SK-N-SH (cell line): ENCODE measurements at regions not wholly inside any gene's neighbourhood (a gene's known extent, or its start where the extent isn't known, plus 50 kb on each side); places are given as distances from the start of the nearest gene placed in this dataset.

Source experiments
- CTCF ChIA-PET: fragments of 300-600, 350-600 bp; formaldehyde crosslinking; extraction: SDS; loops from one replicate; lab custom pipeline; 2021; lab: Yijun Ruan, JAX
- POLR2A ChIA-PET: fragments of 350-600 bp; sonication (Branson Sonifier 250); formaldehyde crosslinking; extraction: SDS; loops from one replicate; lab custom pipeline; 2020; ENCODE audit warnings: antibody characterized with exemption, inconsistent platforms; lab: Yijun Ruan, JAX
- DNase-seq: peaks from one replicate; pipeline ENCODE4 v3.0.0; 2012
- H2AFZ ChIP-seq: fragments of 200-600 bp; sonication (generic); 2 replicates; pipeline ENCODE4 v1.8.1; 2016; ENCODE audit warnings: antibody characterized with exemption, mild to moderate bottlenecking, low read depth
- H3F3A ChIP-seq: fragments of 200-600 bp; sonication (generic); replicated peaks from 2 replicates; pipeline ENCODE3; 2016; ENCODE audit warnings: antibody characterized with exemption, mild to moderate bottlenecking; ENCODE audit not compliant: insufficient read depth
- H3K27ac ChIP-seq, 2 experiments: fragments of 200-500 bp in 1 of 2; fragments of 200-600 bp in 1 of 2; sonication (Bioruptor generic) in 1 of 2; sonication (generic), shearing (Covaris generic) in 1 of 2; 2 replicates each; pipeline versions ENCODE4 v1.5.1 to v1.6.1; 2014 to 2016; ENCODE audit warnings: low read depth in 2 of 2, inconsistent platforms in 1 of 2, low read length in 1 of 2, mild to moderate bottlenecking in 1 of 2, mixed read lengths in 1 of 2
- H3K27me3 ChIP-seq: fragments of 200-600 bp; sonication (generic), shearing (Covaris generic); 2 replicates; pipeline ENCODE4 v1.6.1; 2016; ENCODE audit warnings: mixed run types; ENCODE audit not compliant: insufficient read depth
- H3K36me3 ChIP-seq, 2 experiments: fragments of 200-500 bp in 1 of 2; fragments of 200-600 bp in 1 of 2; sonication (Bioruptor generic) in 1 of 2; sonication (generic) in 1 of 2; replicated peaks in 1 of 2; 2 replicates each; pipeline versions ENCODE3 to v1.5.1; 2014 to 2016; ENCODE audit warnings: low read length in 1 of 2, mild to moderate bottlenecking in 1 of 2; ENCODE audit not compliant: insufficient read depth in 2 of 2, control insufficient read depth in 1 of 2
- H3K4me1 ChIP-seq, 2 experiments: fragments of 200-500 bp in 1 of 2; fragments of 200-600 bp in 1 of 2; sonication (Bioruptor generic) in 1 of 2; sonication (generic), shearing (Covaris generic) in 1 of 2; 2 replicates each; pipeline versions ENCODE4 v1.5.1 to v1.6.1; 2014 to 2016; ENCODE audit warnings: low read depth in 1 of 2, low read length in 1 of 2, mixed run types in 1 of 2; ENCODE audit not compliant: insufficient read depth in 2 of 2, control insufficient read depth in 1 of 2
- H3K4me2 ChIP-seq: fragments of 200-600 bp; sonication (generic), shearing (Covaris generic); 2 replicates; pipeline ENCODE4 v1.6.1; 2017; ENCODE audit warnings: mixed run types
- H3K4me3 ChIP-seq, 2 experiments: fragments of 200-500 bp in 1 of 2; fragments of 200-600 bp in 1 of 2; sonication (Bioruptor generic) in 1 of 2; sonication (generic), shearing (Covaris generic) in 1 of 2; 2 replicates each; pipeline versions ENCODE4 v1.5.1 to v1.8.1; 2014 to 2016; ENCODE audit warnings: low read depth in 2 of 2, inconsistent platforms in 1 of 2, low read length in 1 of 2, mild to moderate bottlenecking in 1 of 2, mixed read lengths in 1 of 2, moderate library complexity in 1 of 2
- H3K79me2 ChIP-seq: fragments of 200-600 bp; sonication (generic); 2 replicates; pipeline ENCODE4 v1.8.1; 2017; ENCODE audit warnings: mild to moderate bottlenecking; ENCODE audit not compliant: insufficient read depth
- H3K9ac ChIP-seq: fragments of 200-600 bp; sonication (generic); 2 replicates; pipeline ENCODE4 v1.6.1; 2017; ENCODE audit warnings: mixed run types
- H3K9me2 ChIP-seq: fragments of 200-600 bp; sonication (generic); 2 replicates; pipeline ENCODE4 v1.6.1; 2017; ENCODE audit warnings: mixed run types
- H3K9me3 ChIP-seq: fragments of 200-600 bp; sonication (generic); 2 replicates; pipeline ENCODE4 v1.6.1; 2017; ENCODE audit warnings: mixed run types, mild to moderate bottlenecking, moderate library complexity
- H4K20me1 ChIP-seq: fragments of 200-600 bp; sonication (generic); 2 replicates; pipeline ENCODE4 v1.6.1; 2017; ENCODE audit warnings: mild to moderate bottlenecking, mixed run types; ENCODE audit not compliant: insufficient read depth
- EP300 ChIP-seq, 2 experiments: IDR thresholded peaks; 2 replicates each; pipeline versions ENCODE4 v1.4.0 to v1.6.1; 2012; ENCODE audit warnings: borderline replicate concordance in 1 of 2, low read depth in 1 of 2, low read length in 1 of 2
- EZH2phosphoT487 ChIP-seq: fragments of 200-600 bp; sonication (generic); IDR thresholded peaks from 2 replicates; pipeline ENCODE4 v1.6.1; 2017; ENCODE audit warnings: low read depth, mixed run types, mild to moderate bottlenecking, antibody characterized with exemption, moderate library complexity, borderline replicate concordance
- GABPA ChIP-seq: IDR thresholded peaks from 2 replicates; pipeline ENCODE4 v1.4.0; 2012; ENCODE audit warnings: low read depth, mild to moderate bottlenecking
- GATA2 ChIP-seq: sonication (generic); formaldehyde crosslinking; IDR thresholded peaks from 2 replicates; pipeline ENCODE4 v1.5.0; 2020; ENCODE audit warnings: mild to moderate bottlenecking, missing genetic modification reagents
- JUND ChIP-seq: IDR thresholded peaks from 2 replicates; pipeline ENCODE4 v1.4.0; 2012
- MEF2A ChIP-seq: IDR thresholded peaks from 2 replicates; pipeline ENCODE4 v1.4.0; 2012; ENCODE audit warnings: low read depth, borderline replicate concordance
- MXI1 ChIP-seq: IDR thresholded peaks from 2 replicates; pipeline ENCODE4 v1.6.1; 2012; ENCODE audit warnings: mild to moderate bottlenecking, low read depth, low read length, improper control_type of control experiment
- RAD21 ChIP-seq: IDR thresholded peaks from 2 replicates; pipeline ENCODE4 v1.6.1; 2012; ENCODE audit warnings: mild to moderate bottlenecking, low read length
- RCOR1 ChIP-seq: fragments of 150-350 bp; IDR thresholded peaks from 2 replicates; pipeline ENCODE4 v1.6.1; 2017; ENCODE audit warnings: antibody characterized with exemption, low read length
- RFX5 ChIP-seq: IDR thresholded peaks from 2 replicates; pipeline ENCODE4 v1.6.1; 2012; ENCODE audit warnings: mild to moderate bottlenecking, improper control_type of control experiment, low read length
- SIN3A ChIP-seq: IDR thresholded peaks from 2 replicates; pipeline ENCODE4 v1.6.1; 2012; ENCODE audit warnings: low read depth, mild to moderate bottlenecking, low read length, moderate library complexity, borderline replicate concordance
- SMC3 ChIP-seq: IDR thresholded peaks from 2 replicates; pipeline ENCODE4 v1.6.1; 2012; ENCODE audit warnings: low read depth, low read length, improper control_type of control experiment
- TEAD4 ChIP-seq: IDR thresholded peaks from 2 replicates; pipeline ENCODE4 v1.4.0; 2012; ENCODE audit warnings: mild to moderate bottlenecking, borderline replicate concordance; ENCODE audit not compliant: insufficient read depth
- YY1 ChIP-seq: IDR thresholded peaks from 2 replicates; pipeline ENCODE4 v1.4.0; 2012; ENCODE audit warnings: low read depth, mild to moderate bottlenecking
- WGBS: methylation state at CpG from one replicate; pipeline ENCODE4 v1.1.6; 2017; ENCODE audit warnings: low lambda C conversion rate; 5-methylcytosine and 5-hydroxymethylcytosine counted together
- TF ChIP-seq, protein P1 (sequence below): IDR thresholded peaks from 2 replicates; pipeline ENCODE4 v1.4.0; 2012; ENCODE audit warnings: low read depth
- TF ChIP-seq, protein P2 (sequence below): IDR thresholded peaks from 2 replicates; pipeline ENCODE4; 2012
- TF ChIP-seq, protein P3 (sequence below): fragments of 150-350 bp; IDR thresholded peaks from 2 replicates; pipeline ENCODE4 v1.6.1; 2017; ENCODE audit warnings: antibody characterized with exemption, low read length, low read depth, borderline replicate concordance
- TF ChIP-seq, protein P4 (sequence below): fragments of 200-600 bp; sonication (generic); IDR thresholded peaks from 2 replicates; pipeline ENCODE4 v1.6.1; 2017; ENCODE audit warnings: antibody characterized with exemption, mild to moderate bottlenecking, moderate library complexity
- TF ChIP-seq, protein P5 (sequence below): fragments of 150-350 bp; IDR thresholded peaks from 2 replicates; pipeline ENCODE4 v1.6.1; 2016; ENCODE audit warnings: mild to moderate bottlenecking, low read depth, low read length
- TF ChIP-seq, protein P6 (sequence below): IDR thresholded peaks from 2 replicates; pipeline ENCODE4 v1.4.0; 2012; ENCODE audit warnings: low read depth, borderline replicate concordance

DNA sequence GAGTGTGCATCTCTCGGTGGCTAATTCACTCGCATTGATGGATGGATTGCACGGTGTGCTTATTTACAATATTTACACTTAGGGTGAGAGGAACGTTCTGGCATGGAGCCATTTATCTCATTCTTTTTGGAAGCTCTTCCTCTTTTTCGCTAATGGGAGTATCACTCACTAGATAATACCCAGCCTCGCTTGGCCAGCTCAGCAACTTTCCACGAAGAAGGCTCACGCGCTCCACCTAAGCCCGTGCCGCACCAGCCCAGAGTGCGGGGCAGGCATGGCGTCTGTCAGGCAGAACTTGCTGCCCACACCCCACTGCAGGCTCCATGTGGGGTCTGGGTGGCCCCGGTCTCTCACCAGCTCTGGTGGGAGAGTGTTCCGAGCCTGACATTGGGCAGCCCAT, 484.9 kb downstream of the NPHP4 start:
- Histone ChIP-seq H2AFZ (no peak overlapping the region), H3K27ac (no peak overlapping the region), H3K9ac (no peak overlapping the region), H3K4me1 (peaks cover 0 to 49% of the 10 kb centered on the region in 2 experiments; a peak in 1 of 4 replicates), H4K20me1 (no peaks in the 10 kb centered on the region), H3F3A (no peaks in the 10 kb centered on the region), H3K4me2 (no peak overlapping the region), H3K4me3 (no peak overlapping the region), H3K9me2 (no peaks in the 10 kb centered on the region), H3K9me3 (no peaks in the 10 kb centered on the region), H3K36me3 (no peaks in the 10 kb centered on the region), H3K27me3 (no peaks in the 10 kb centered on the region), H3K79me2 (no peaks in the 10 kb centered on the region)
- DNase-seq, result no peak
- POLR2A ChIA-PET, result no interaction called here
- CTCF ChIA-PET, result interaction anchor here (0.9 to 1.2 kb wide), 5 partner anchors 42 to 852 kb away, joined by 3 read pairs; no protein-coding TSS in a partner anchor
- 72% methylated on average over 12 of the region's 15 CpGs for WGBS
- TF ChIP-seq RAD21, result no peak
- TF ChIP-seq YY1, result no peak
- TF ChIP-seq GABPA, result no peak
- TF ChIP-seq SIN3A, result no peak
- no peak for TF ChIP-seq TEAD4
- TF ChIP-seq EP300 (IDR thresholded peaks at IDR 0.05; ENCODE audit: borderline replicate concordance in 1 of 2, low read depth in 1 of 2, low read length in 1 of 2), result no peak

DNA sequence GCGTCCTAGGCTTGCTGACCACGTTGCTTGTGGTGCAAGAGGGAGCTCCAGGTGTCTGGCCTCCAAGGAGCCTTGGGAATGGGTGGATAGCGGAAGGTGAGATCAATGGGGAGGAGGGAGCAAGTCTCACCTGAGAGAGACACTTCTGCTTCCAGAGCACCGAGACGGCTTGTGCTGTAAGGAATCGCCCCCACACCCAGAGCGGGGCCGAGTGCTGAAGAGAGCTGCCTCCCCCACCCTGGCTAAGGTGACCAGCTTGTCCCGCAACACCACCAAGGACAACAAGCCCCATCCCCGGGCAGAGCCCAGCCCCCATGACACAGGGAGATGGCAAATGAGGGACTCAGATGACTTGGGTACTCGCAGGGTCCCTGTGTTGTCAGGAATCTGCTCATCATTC, 485.6 kb downstream of the NPHP4 start:
- ChIA-PET POLR2A (no interaction called here), CTCF (interaction anchor here (0.9 to 4.9 kb wide), 9 partner anchors 8 to 852 kb away, joined by 3 to 38 read pairs (median 3); no protein-coding TSS in a partner anchor)
- 37% methylated on average over 3 of the region's 11 CpGs for WGBS
- no peak overlapping the region for H3K9ac ChIP-seq
- no peaks in the 10 kb centered on the region for H3K27me3 ChIP-seq
- H2AFZ ChIP-seq, result no peak overlapping the region
- no peaks in the 10 kb centered on the region for H3K79me2 ChIP-seq
- no peak overlapping the region for H3K4me3 ChIP-seq
- H3K4me1 ChIP-seq, result peaks cover 0 to 49% of the 10 kb centered on the region in 2 experiments; a peak in 1 of 4 replicates
- H3K4me2 ChIP-seq, result no peak overlapping the region
- H3F3A ChIP-seq, result no peaks in the 10 kb centered on the region
- H3K9me3 ChIP-seq, result no peaks in the 10 kb centered on the region
- TF ChIP-seq SIN3A (no peak), SMC3 (no peak), GATA2 (CRISPR knock-in tag) (no peak), MXI1 (no peak), YY1 (no peak), MEF2A (no peak), EZH2phosphoT487 (no peak), RCOR1 (no peak), RFX5 (no peak), JUND (no peak), RAD21 (no peak)
- TF ChIP-seq, protein P1, sequence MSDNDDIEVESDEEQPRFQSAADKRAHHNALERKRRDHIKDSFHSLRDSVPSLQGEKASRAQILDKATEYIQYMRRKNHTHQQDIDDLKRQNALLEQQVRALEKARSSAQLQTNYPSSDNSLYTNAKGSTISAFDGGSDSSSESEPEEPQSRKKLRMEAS, result no peak
- TF ChIP-seq, protein P2, sequence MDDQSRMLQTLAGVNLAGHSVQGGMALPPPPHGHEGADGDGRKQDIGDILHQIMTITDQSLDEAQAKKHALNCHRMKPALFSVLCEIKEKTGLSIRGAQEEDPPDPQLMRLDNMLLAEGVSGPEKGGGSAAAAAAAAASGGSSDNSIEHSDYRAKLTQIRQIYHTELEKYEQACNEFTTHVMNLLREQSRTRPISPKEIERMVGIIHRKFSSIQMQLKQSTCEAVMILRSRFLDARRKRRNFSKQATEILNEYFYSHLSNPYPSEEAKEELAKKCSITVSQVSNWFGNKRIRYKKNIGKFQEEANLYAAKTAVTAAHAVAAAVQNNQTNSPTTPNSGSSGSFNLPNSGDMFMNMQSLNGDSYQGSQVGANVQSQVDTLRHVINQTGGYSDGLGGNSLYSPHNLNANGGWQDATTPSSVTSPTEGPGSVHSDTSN, result no peak
- TF ChIP-seq, protein P3, sequence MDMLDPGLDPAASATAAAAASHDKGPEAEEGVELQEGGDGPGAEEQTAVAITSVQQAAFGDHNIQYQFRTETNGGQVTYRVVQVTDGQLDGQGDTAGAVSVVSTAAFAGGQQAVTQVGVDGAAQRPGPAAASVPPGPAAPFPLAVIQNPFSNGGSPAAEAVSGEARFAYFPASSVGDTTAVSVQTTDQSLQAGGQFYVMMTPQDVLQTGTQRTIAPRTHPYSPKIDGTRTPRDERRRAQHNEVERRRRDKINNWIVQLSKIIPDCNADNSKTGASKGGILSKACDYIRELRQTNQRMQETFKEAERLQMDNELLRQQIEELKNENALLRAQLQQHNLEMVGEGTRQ, result no peak
- TF ChIP-seq, protein P4, sequence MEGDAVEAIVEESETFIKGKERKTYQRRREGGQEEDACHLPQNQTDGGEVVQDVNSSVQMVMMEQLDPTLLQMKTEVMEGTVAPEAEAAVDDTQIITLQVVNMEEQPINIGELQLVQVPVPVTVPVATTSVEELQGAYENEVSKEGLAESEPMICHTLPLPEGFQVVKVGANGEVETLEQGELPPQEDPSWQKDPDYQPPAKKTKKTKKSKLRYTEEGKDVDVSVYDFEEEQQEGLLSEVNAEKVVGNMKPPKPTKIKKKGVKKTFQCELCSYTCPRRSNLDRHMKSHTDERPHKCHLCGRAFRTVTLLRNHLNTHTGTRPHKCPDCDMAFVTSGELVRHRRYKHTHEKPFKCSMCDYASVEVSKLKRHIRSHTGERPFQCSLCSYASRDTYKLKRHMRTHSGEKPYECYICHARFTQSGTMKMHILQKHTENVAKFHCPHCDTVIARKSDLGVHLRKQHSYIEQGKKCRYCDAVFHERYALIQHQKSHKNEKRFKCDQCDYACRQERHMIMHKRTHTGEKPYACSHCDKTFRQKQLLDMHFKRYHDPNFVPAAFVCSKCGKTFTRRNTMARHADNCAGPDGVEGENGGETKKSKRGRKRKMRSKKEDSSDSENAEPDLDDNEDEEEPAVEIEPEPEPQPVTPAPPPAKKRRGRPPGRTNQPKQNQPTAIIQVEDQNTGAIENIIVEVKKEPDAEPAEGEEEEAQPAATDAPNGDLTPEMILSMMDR, result no peak
- TF ChIP-seq, protein P5, sequence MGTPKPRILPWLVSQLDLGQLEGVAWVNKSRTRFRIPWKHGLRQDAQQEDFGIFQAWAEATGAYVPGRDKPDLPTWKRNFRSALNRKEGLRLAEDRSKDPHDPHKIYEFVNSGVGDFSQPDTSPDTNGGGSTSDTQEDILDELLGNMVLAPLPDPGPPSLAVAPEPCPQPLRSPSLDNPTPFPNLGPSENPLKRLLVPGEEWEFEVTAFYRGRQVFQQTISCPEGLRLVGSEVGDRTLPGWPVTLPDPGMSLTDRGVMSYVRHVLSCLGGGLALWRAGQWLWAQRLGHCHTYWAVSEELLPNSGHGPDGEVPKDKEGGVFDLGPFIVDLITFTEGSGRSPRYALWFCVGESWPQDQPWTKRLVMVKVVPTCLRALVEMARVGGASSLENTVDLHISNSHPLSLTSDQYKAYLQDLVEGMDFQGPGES, result no peak
- TF ChIP-seq, protein P6, sequence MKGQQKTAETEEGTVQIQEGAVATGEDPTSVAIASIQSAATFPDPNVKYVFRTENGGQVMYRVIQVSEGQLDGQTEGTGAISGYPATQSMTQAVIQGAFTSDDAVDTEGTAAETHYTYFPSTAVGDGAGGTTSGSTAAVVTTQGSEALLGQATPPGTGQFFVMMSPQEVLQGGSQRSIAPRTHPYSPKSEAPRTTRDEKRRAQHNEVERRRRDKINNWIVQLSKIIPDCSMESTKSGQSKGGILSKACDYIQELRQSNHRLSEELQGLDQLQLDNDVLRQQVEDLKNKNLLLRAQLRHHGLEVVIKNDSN, result no peak
- TF ChIP-seq, all 33 proteins: peak for 0
- H4K20me1 ChIP-seq, result no peaks in the 10 kb centered on the region
- no peak for DNase-seq
- no peaks in the 10 kb centered on the region for H3K9me2 ChIP-seq
- H3K36me3 ChIP-seq, result no peaks in the 10 kb centered on the region
- H3K27ac ChIP-seq, result no peak overlapping the region; a peak in 1 of 4 replicates
